ENCODE measurements at regions not wholly inside any gene's neighbourhood (a gene's known extent, or its start where the extent isn't known, plus 50 kb on each side); places are given as distances from the start of the nearest gene placed in this dataset.

- TF ChIP-seq REST (IDR thresholded peaks at IDR 0.05; ENCODE audit: insufficient replicate concordance, low read depth), result no peak
- TF ChIP-seq CTCF (IDR thresholded peaks at IDR 0.05; ENCODE audit: insufficient read depth, low read length), result no peak
- TF ChIP-seq POLR2AphosphoS5 (IDR thresholded peaks at IDR 0.05; ENCODE audit: low read depth), result no peak
These were observed 322.2 kb downstream of the TMEM121 start for GRCh38 chr14:105848570-105848969.
